Transverse colon (tissue), 4 donors: ENCODE measurements at regions not wholly inside any gene's neighbourhood (a gene's known extent, or its start where the extent isn't known, plus 50 kb on each side); places are given as distances from the start of the nearest gene placed in this dataset.

ENCODE experiments used
- POLR2AphosphoS5 ChIP-seq, 3 donors: sonication (generic); formaldehyde crosslinking; IDR thresholded peaks; one replicate each; pipeline ENCODE4 v1.6.1; 2016; ENCODE audit warnings: antibody characterized with exemption in 3 of 3
- TF ChIP-seq, protein P1 (sequence below), 5 experiments: fragments of 200-600 bp in 3 of 5; fragments of 450-650 bp in 2 of 5; sonication (generic) in 3 of 5; IDR thresholded peaks; 1 replicate in 2 of 5; 2 replicates in 3 of 5; pipeline ENCODE4 v1.5.1; 2016 to 2017; ENCODE audit warnings: antibody characterized with exemption in 5 of 5, inconsistent platforms in 3 of 5, mild to moderate bottlenecking in 2 of 5, moderate library complexity in 1 of 5

DNA sequence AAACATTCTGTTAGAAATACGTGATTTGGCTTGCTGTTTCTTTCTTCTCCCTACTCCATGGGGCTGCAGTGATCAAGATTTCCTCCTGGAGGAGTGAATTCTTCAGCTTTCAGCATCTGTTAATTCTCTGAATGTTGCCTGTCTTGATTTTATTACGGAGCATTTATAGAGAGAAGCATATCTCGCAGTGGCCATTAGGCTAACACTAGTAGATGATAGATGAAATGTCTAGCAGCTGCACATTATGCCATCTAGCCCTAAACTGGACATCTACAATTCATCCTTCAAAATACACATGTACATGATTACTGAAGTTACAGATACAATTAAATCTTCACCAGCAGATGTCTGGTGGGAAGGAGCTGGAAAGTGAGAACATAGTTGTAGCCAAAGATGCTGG lies 769.8 kb upstream of the NECTIN3 start:
- TF ChIP-seq, protein P1, sequence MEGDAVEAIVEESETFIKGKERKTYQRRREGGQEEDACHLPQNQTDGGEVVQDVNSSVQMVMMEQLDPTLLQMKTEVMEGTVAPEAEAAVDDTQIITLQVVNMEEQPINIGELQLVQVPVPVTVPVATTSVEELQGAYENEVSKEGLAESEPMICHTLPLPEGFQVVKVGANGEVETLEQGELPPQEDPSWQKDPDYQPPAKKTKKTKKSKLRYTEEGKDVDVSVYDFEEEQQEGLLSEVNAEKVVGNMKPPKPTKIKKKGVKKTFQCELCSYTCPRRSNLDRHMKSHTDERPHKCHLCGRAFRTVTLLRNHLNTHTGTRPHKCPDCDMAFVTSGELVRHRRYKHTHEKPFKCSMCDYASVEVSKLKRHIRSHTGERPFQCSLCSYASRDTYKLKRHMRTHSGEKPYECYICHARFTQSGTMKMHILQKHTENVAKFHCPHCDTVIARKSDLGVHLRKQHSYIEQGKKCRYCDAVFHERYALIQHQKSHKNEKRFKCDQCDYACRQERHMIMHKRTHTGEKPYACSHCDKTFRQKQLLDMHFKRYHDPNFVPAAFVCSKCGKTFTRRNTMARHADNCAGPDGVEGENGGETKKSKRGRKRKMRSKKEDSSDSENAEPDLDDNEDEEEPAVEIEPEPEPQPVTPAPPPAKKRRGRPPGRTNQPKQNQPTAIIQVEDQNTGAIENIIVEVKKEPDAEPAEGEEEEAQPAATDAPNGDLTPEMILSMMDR (IDR thresholded peaks at IDR 0.05) = no peak
- no peak for TF ChIP-seq POLR2AphosphoS5 (IDR thresholded peaks at IDR 0.05)
